GOT3 (cell line): ENCODE measurements at regions not wholly inside any gene's neighbourhood (a gene's known extent, or its start where the extent isn't known, plus 50 kb on each side); places are given as distances from the start of the nearest gene placed in this dataset.

Source experiments
- DNase-seq: peaks from one replicate; lab custom pipeline; 2025; ENCODE audit warnings: mixed read lengths; lab: John Stamatoyannopoulos, UW

DNA sequence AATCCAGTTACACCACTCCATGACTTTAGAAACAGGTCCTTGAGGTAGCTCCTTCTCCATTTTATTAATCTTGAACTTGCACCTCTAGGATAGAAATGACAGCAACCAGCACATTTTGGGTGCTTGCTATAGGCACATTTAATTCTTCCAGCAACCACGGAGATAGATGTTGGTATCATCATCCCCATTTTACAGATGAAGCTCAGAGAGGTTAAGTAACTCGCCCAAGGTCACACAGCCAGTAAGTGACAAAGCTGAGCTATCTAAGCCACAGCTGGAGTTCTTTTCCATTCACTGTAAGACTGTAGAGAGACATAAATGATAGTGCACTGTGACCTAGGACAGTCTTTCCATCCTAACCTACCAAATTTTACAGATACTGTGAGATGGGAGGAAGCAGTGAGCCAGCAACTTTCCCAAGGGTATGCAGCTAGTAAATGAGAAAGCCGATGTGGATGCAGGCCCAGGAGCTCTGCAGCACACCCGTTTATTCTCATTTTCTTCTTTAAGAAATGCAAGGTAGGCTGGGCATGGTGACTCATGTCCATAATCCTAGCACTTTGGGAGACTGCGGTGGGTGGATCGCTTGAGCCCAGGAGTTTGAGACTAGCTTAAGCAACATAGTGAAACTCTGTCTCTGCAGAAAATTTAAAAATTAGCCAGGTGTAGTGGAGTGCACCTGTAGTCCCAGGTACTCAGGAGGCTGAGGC lies 103.2 kb downstream of the TBX5 start:
- no peak for DNase-seq

DNA sequence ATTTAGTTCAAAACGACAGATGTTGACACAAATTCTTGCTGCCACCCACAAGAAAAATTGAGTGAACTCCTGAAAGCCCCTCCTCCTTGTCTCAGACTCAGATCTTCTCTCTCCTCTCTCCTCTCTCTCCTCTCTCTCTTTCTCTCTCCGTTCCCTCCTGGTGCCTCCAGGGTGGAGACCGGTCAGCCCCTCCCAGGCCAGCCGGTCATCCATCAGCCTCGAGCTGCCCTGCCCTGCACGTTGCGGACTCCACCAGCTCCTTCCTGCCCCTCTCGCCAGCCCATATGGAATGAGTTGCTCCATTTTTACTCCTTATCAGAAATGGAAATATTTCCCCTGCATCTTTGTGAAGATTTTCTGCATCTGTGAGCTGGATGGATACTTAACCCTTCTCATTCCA lies 103.8 kb downstream of the TBX5 start:
- DNase-seq, result no peak

DNA sequence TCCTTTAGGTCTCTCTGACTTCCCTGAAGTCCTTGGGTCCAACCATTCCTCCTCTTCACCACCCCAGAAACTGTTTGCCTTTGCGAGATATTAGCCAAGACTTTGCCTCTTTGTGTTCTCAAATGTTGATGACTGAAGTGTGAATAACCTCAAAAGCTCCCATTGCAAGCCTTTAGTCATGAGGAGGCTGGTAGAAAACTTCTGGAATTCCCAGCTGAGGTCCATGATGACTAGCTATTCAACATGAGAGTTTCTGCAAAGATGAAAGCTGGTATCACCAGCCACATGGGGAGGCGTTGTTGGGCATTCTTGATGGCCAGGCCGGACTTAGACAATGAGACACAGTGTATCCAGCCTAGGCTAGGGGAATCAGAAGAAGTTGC lies 111.7 kb downstream of the TBX5 start:
- DNase-seq, result no peak

- DNase-seq, result no peak
Observed at GRCh38 chr12:114293571-114294302, 112.2 kb downstream of the TBX5 start.

DNA sequence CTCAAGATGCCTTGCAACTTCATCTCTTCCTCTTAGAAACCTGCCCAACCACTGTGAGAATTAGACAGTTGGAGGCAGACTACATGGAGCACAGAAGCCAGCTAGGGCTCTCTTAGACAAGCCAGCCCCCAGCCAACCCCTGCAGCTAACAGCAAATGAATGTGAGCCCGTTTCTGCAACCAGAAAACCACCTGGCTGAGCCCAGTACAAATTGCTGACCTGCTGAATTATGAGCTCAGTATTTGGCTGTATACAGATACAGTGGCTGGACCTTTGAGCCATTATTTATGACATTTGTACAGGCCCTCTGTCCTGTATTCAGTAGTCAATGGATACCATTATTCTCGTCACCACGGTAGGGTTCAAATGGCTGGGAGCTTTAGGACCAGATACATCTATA lies 112.9 kb downstream of the TBX5 start:
- DNase-seq, result no peak

DNA sequence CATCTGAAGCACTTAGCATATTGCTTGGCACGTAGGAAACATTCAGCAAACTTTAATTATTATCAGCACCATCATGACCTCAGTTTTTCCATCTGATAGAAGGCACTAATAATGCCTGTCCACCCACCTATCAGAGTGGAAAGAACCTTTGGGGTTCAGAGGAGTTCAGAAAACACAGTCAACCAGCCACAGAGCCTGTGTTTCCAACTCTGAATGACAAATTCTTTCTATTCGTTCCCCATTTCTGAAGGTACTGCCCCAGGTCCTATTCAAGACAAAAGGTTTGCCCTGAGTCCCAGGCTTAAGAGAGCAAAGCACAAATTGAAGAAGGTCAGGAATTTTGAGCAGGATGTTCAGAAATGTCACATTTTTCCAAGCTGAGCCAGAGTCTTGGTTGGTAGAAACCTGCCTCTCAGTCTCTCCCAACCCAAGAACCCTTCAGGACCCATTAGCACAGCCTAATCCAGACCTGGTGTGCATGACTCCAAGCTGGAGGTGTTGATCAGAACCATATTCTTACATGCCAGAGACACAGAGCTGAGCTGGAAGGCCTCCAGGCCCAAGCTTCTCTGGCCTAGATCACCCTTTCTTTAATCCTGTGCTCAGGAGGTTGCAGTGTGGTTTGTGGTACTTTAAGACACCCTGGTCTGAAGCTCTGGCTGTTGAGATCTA lies 114.4 kb downstream of the TBX5 start:
- no peak for DNase-seq

DNA sequence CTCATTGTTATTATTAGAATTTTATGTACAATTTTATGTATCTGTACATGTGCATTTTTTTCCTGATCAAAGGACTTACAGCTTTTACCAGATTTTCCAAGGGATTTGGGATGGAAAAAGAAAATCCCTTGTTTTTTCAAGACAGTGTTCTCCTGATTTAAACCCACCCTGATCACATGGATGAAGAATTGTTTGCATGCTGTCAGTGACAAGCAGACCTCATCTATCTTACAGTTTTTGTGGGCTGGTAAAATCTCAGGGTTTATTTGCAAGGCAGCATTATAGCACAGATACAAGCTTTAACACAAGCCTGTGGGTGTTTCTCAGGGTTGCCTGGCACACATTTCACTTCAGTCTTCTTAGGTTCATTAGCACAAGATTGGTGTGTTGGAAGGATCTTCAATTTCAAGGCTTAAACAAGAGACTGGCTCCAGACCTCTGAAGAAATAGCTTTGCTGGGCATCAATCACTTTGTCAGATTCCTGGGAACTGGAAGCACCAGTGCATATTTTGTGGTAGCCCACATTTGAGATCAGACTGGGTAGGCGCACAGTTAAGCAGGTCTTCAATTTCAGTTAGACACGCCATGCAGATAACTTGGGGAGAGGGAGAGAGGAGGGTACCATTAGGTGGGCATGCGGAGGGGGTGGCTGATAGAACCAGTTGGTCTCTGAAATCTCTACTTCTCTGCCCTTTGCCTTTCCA lies 118.0 kb downstream of the TBX5 start:
- DNase-seq, result no peak

DNA sequence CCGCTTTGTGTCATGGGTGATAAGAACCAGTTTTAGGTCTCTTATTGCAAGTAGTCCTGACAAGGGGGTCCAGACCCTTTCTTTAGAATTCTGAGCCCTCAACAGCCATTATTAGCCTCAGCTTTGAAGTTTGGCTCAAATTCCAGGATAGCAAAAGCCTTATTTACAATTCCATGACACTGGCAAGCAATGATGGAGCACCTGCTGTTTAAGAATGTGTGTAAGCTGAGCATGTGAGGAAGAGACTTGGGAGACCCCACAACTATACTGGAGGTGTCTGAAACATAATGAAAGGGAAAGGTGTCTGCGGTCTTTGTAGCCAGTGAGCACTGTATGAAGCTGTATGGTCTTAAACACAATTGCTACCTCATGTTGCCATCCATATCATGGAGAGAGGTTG lies 119.8 kb downstream of the TBX5 start:
- DNase-seq, result no peak

DNA sequence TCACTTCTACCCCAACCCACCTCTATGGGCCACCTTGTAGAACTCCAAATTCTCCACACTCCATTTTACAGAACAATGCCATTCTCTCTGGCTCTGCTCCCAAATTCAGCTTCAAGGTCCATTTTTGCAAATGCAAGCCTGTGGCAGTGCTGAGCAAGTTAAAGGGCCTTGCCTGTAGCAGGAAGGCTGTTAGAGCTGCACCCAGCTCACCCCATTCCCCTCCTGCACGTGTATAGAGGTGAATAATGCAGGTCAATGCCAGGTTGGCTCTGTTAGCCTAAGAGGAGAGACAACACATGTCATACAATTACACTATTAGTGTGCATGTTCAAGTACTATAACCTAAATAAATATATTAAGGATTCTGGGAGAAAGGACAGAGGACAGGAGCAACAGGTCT lies 120.4 kb downstream of the TBX5 start:
- no peak for DNase-seq

- no peak for DNase-seq
Observed at GRCh38 chr12:114284041-114284440, 121.9 kb downstream of the TBX5 start.

GRCh38 chr12:114275932-114276785 lies 129.8 kb downstream of the TBX5 start:
- no peak for DNase-seq

DNA sequence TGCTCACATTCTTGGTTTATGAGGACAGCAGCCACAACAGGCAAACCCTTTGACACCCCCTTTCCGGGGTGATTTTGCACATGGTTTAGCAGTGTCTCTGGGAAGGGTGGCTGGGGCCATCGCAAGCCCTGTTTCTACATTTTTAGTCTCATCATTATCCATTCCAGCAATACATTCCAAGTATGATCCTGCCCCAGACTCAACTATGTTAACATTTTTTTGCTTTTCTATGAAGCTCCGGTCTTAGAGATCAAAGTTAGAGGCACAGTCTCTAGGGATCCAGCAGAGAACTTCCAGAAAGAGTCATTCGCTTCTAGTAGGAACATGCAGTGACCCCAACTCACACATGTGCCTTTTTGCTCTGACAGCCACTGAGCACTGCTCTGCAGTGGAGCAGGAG lies 130.9 kb downstream of the TBX5 start:
- no peak for DNase-seq

GRCh38 chr12:114274131-114274530 lies 131.8 kb downstream of the TBX5 start:
- DNase-seq, result no peak

DNA sequence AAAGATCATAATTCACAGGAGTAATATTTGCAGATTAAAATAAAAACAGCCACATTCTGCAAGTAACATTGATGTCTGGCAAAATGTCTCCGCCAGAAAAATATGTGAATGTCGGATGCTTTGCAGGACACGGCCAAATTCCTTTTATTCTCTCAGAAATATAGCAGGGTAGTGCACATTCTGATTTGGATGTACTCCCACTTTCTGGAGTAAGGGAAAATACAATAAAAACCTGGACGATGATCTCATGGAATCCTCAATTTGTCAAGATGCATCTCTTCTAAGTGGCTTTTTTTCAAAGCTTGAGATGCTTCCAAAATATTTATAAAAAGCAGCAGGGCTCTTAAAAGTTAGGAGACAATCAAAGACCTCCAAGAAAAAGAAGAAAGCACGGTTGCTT lies 133.3 kb downstream of the TBX5 start:
- no peak for DNase-seq

DNA sequence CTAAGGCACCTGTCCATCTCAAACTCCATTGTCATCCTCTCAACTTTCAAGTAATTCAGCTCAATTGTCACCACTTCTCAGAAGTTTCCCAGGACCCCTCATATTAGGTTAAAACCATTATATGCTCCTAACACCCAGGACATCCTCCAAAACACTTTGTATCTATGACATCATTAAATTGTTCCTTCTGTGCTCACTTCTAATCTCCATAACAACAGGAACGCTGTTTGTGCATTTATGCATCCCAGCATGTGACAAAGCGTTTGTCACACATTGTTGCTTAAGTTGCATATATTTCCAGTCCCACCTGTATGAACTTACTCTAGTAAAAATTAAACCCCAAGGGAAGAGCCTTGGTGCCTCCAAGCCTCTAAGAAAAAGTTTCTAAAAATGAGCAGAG lies 133.9 kb downstream of the TBX5 start:
- no peak for DNase-seq

- no peak for DNase-seq
Observed at GRCh38 chr12:114269153-114269552, 136.8 kb downstream of the TBX5 start.

GRCh38 chr12:114266536-114266935 lies 139.4 kb downstream of the TBX5 start:
- DNase-seq, result no peak

GRCh38 chr12:114265036-114265435 lies 140.9 kb downstream of the TBX5 start:
- no peak for DNase-seq

GRCh38 chr12:114263056-114263805 lies 142.7 kb downstream of the TBX5 start:
- no peak for DNase-seq

- no peak for DNase-seq
Observed at GRCh38 chr12:114257687-114258086, 148.3 kb downstream of the TBX5 start.

DNA sequence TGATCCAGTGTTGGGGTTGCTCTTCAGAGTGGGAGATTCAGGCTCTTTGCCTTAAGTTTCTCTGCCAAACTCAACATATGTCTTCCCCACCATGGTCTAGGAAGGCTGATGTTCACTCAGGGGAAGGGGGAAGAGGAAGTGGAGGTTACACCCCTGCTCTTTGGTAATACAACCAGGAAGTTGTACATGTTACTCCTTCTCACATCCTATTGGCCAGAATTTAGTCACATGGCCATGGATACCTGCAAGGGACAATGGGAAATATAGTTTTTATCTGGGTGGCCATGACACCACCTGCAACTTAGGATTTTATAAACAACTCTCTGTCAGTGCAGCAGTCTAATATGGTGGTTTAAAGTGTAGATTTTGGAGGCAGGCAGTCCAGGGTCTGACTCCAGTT lies 150.9 kb downstream of the TBX5 start:
- DNase-seq, result no peak
